SJSA1 (cell line): ENCODE measurements at regions not wholly inside any gene's neighbourhood (a gene's known extent, or its start where the extent isn't known, plus 50 kb on each side); places are given as distances from the start of the nearest gene placed in this dataset.
"Not testable (repeated sequence)": the region's sequence is repeated elsewhere in the genome, so short reads cannot be mapped to it uniquely, and the experiment has no call there.

ENCODE experiments used
- DNase-seq, 2 experiments: peaks; one replicate each; pipeline ENCODE4 v3.0.0-alpha.2; 2015 to 2020; ENCODE audit warnings: low spot score in 2 of 2, low read depth in 1 of 2
- H3K27ac ChIP-seq: fragments of 250-450 bp; sonication (Bioruptor Pico); 2 replicates; pipeline ENCODE4 v1.5.1; 2020; ENCODE audit warnings: mild to moderate bottlenecking, moderate library complexity
- H3K27me3 ChIP-seq: fragments of 250-450 bp; sonication (Bioruptor Pico); replicated peaks from 2 replicates; pipeline ENCODE4 v1.5.1; 2020; ENCODE audit warnings: mild to moderate bottlenecking, moderate library complexity
- H3K36me3 ChIP-seq: fragments of 250-450 bp; sonication (Bioruptor Pico); 2 replicates; pipeline ENCODE4 v1.5.1; 2020; ENCODE audit warnings: mild to moderate bottlenecking
- H3K4me1 ChIP-seq: fragments of 250-450 bp; sonication (Bioruptor Pico); replicated peaks from 2 replicates; pipeline ENCODE4 v1.6.1; 2021; ENCODE audit warnings: mild to moderate bottlenecking
- H3K4me3 ChIP-seq: fragments of 250-450 bp; sonication (Bioruptor Pico); 2 replicates; pipeline ENCODE4 v1.5.1; 2020; ENCODE audit warnings: mild to moderate bottlenecking
- H3K9me3 ChIP-seq: fragments of 250-450 bp; sonication (Bioruptor Pico); replicated peaks from 2 replicates; pipeline ENCODE4 v1.5.1; 2020; ENCODE audit warnings: mild to moderate bottlenecking

- Histone ChIP-seq H3K4me3 (no peak overlapping the region), H3K4me1 (no peaks in the 10 kb centered on the region), H3K9me3 (no peaks in the 10 kb centered on the region), H3K27ac (no peak overlapping the region), H3K27me3 (no peaks in the 10 kb centered on the region), H3K36me3 (no peaks in the 10 kb centered on the region)
- DNase-seq: no peak
Measured at GRCh38 chr14:71238835-71239234, 331.6 kb downstream of the PCNX1 start.

GRCh38 chr14:71240171-71240570 is 332.9 kb downstream of the PCNX1 start:
- Histone ChIP-seq H3K9me3 (no peaks in the 10 kb centered on the region), H3K36me3 (no peaks in the 10 kb centered on the region)

GRCh38 chr14:71240866-71241520 is 333.7 kb downstream of the PCNX1 start:
- Histone ChIP-seq H3K9me3 (no peaks in the 10 kb centered on the region), H3K4me3 (no peak overlapping the region), H3K4me1 (no peaks in the 10 kb centered on the region), H3K36me3 (no peaks in the 10 kb centered on the region), H3K27ac (no peak overlapping the region), H3K27me3 (no peaks in the 10 kb centered on the region)
- DNase-seq: no peak

More at GRCh38 chr14:71240171-71240570, 332.9 kb downstream of the PCNX1 start:
- DNase-seq: no peak
- no peak overlapping the region for H3K27ac ChIP-seq
- no peaks in the 10 kb centered on the region for H3K4me1 ChIP-seq
- no peaks in the 10 kb centered on the region for H3K27me3 ChIP-seq
- H3K4me3 ChIP-seq: no peak overlapping the region

GRCh38 chr14:71242237-71242748 is 335.0 kb downstream of the PCNX1 start:
- H3K4me1 ChIP-seq: no peaks in the 10 kb centered on the region
- H3K4me3 ChIP-seq: no peak overlapping the region
- H3K27ac ChIP-seq: no peak overlapping the region
- 0 out of 2 replicates have a peak, but pooled peaks cover 3% of the 10 kb centered on the region for H3K9me3 ChIP-seq
- H3K27me3 ChIP-seq: no peaks in the 10 kb centered on the region
- H3K36me3 ChIP-seq: no peaks in the 10 kb centered on the region
- DNase-seq: no peak

GRCh38 chr14:71243697-71244096 is 336.4 kb downstream of the PCNX1 start:
- no peaks in the 10 kb centered on the region for H3K36me3 ChIP-seq
- no peak overlapping the region for H3K27ac ChIP-seq
- DNase-seq: no peak
- no peaks in the 10 kb centered on the region for H3K4me1 ChIP-seq
- no peaks in the 10 kb centered on the region for H3K27me3 ChIP-seq
- H3K9me3 ChIP-seq: 0 out of 2 replicates have a peak, but pooled peaks cover 3% of the 10 kb centered on the region
- H3K4me3 ChIP-seq: no peak overlapping the region

- Histone ChIP-seq H3K4me1 (no peaks in the 10 kb centered on the region), H3K27me3 (no peaks in the 10 kb centered on the region)
- no peak for DNase-seq
Measured at GRCh38 chr14:71244341-71244740, 337.1 kb downstream of the PCNX1 start.

GRCh38 chr14:71245659-71246361 is 338.6 kb downstream of the PCNX1 start:
- no peak for DNase-seq
- Histone ChIP-seq H3K9me3 (0 out of 2 replicates have a peak, but pooled peaks cover 3% of the 10 kb centered on the region), H3K36me3 (no peaks in the 10 kb centered on the region), H3K4me1 (no peaks in the 10 kb centered on the region), H3K27me3 (no peaks in the 10 kb centered on the region), H3K27ac (no peak overlapping the region), H3K4me3 (no peak overlapping the region)

More at GRCh38 chr14:71244341-71244740, 337.1 kb downstream of the PCNX1 start:
- H3K9me3 ChIP-seq: 0 out of 2 replicates have a peak, but pooled peaks cover 3% of the 10 kb centered on the region
- no peaks in the 10 kb centered on the region for H3K36me3 ChIP-seq
- no peak overlapping the region for H3K4me3 ChIP-seq
- no peak overlapping the region for H3K27ac ChIP-seq

GRCh38 chr14:71246539-71246938 is 339.3 kb downstream of the PCNX1 start:
- Histone ChIP-seq H3K4me3 (no peak overlapping the region), H3K4me1 (no peaks in the 10 kb centered on the region), H3K27ac (no peak overlapping the region), H3K36me3 (no peaks in the 10 kb centered on the region), H3K9me3 (0 out of 2 replicates have a peak, but pooled peaks cover 3% of the 10 kb centered on the region), H3K27me3 (no peaks in the 10 kb centered on the region)
- DNase-seq: no peak

- H3K27me3 ChIP-seq: no peaks in the 10 kb centered on the region
- no peak overlapping the region for H3K4me3 ChIP-seq
- no peaks in the 10 kb centered on the region for H3K36me3 ChIP-seq
- no peaks in the 10 kb centered on the region for H3K4me1 ChIP-seq
- DNase-seq: no peak
- no peak overlapping the region for H3K27ac ChIP-seq
- H3K9me3 ChIP-seq: 0 out of 2 replicates have a peak, but pooled peaks cover 3% of the 10 kb centered on the region
Measured at GRCh38 chr14:71247106-71247505, 339.8 kb downstream of the PCNX1 start.

- Histone ChIP-seq H3K27ac (no peak overlapping the region), H3K4me3 (no peak overlapping the region), H3K9me3 (0 out of 2 replicates have a peak, but pooled peaks cover 3% of the 10 kb centered on the region), H3K27me3 (no peaks in the 10 kb centered on the region), H3K36me3 (no peaks in the 10 kb centered on the region), H3K4me1 (no peaks in the 10 kb centered on the region)
- no peak for DNase-seq
Measured at GRCh38 chr14:71248194-71248593, 340.9 kb downstream of the PCNX1 start.

- no peaks in the 10 kb centered on the region for H3K4me1 ChIP-seq
- H3K36me3 ChIP-seq: no peaks in the 10 kb centered on the region
- no peak overlapping the region for H3K27ac ChIP-seq
- H3K4me3 ChIP-seq: no peak overlapping the region
- DNase-seq: no peak
- 0 out of 2 replicates have a peak, but pooled peaks cover 3% of the 10 kb centered on the region for H3K9me3 ChIP-seq
- H3K27me3 ChIP-seq: no peaks in the 10 kb centered on the region
Measured at GRCh38 chr14:71250347-71250746, 343.1 kb downstream of the PCNX1 start.

GRCh38 chr14:71250791-71251190 is 343.5 kb downstream of the PCNX1 start:
- H3K27me3 ChIP-seq: no peaks in the 10 kb centered on the region
- H3K9me3 ChIP-seq: 0 out of 2 replicates have a peak, but pooled peaks cover 3% of the 10 kb centered on the region
- H3K27ac ChIP-seq: no peak overlapping the region
- no peak overlapping the region for H3K4me3 ChIP-seq
- H3K4me1 ChIP-seq: no peaks in the 10 kb centered on the region
- DNase-seq: no peak
- H3K36me3 ChIP-seq: no peaks in the 10 kb centered on the region

GRCh38 chr14:71254091-71254719 is 346.9 kb downstream of the PCNX1 start:
- not testable (repeated sequence) for H3K4me1 ChIP-seq, H3K27me3 ChIP-seq, H3K9me3 ChIP-seq, DNase-seq, H3K36me3 ChIP-seq, H3K27ac ChIP-seq, H3K4me3 ChIP-seq

- DNase-seq: no peak
- no peak overlapping the region for H3K27ac ChIP-seq
Measured at GRCh38 chr14:71261206-71261605, 353.9 kb downstream of the PCNX1 start.

More at GRCh38 chr14:71261206-71261605, 353.9 kb downstream of the PCNX1 start:
- H3K36me3 ChIP-seq: no peaks in the 10 kb centered on the region
- H3K4me1 ChIP-seq: no peaks in the 10 kb centered on the region
- no peaks in the 10 kb centered on the region for H3K27me3 ChIP-seq
- 0 out of 2 replicates have a peak, but pooled peaks cover 4% of the 10 kb centered on the region for H3K9me3 ChIP-seq
- H3K4me3 ChIP-seq: no peak overlapping the region
